HG03565 (cell line): ENCODE measurements at regions not wholly inside any gene's neighbourhood (a gene's known extent, or its start where the extent isn't known, plus 50 kb on each side); places are given as distances from the start of the nearest gene placed in this dataset.

Experiments
- ATAC-seq: cut with Tn5 transposase; IDR thresholded peaks from one replicate; pipeline ENCODE4 v1.9.1; 2021; ENCODE audit warnings: mild to moderate bottlenecking, moderate library complexity; ENCODE audit not compliant: unreplicated experiment

- no peak for ATAC-seq
These were observed 391.1 kb upstream of the MGMT start for GRCh38 chr10:129075927-129076326.

GRCh38 chr10:129078346-129078745 is 388.7 kb upstream of the MGMT start:
- no peak for ATAC-seq

GRCh38 chr10:129078746-129079145 is 388.3 kb upstream of the MGMT start:
- ATAC-seq = no peak

- no peak for ATAC-seq
These were observed 387.3 kb upstream of the MGMT start for GRCh38 chr10:129079705-129080104.

- ATAC-seq = no peak
These were observed 381.2 kb upstream of the MGMT start for GRCh38 chr10:129085811-129086210.

GRCh38 chr10:129089341-129089740 is 377.7 kb upstream of the MGMT start:
- no peak for ATAC-seq

GRCh38 chr10:129090165-129090564 is 376.9 kb upstream of the MGMT start:
- no peak for ATAC-seq

GRCh38 chr10:129090618-129091366 is 376.2 kb upstream of the MGMT start:
- no peak for ATAC-seq

- no peak for ATAC-seq
These were observed 373.4 kb upstream of the MGMT start for GRCh38 chr10:129093641-129094040.

GRCh38 chr10:129094233-129094632 is 372.8 kb upstream of the MGMT start:
- ATAC-seq = no peak

- ATAC-seq = no peak
These were observed 372.2 kb upstream of the MGMT start for GRCh38 chr10:129094861-129095260.

- no peak for ATAC-seq
These were observed 371.4 kb upstream of the MGMT start for GRCh38 chr10:129095680-129096064.

GRCh38 chr10:129096065-129096984 is 370.7 kb upstream of the MGMT start:
- ATAC-seq = no peak

GRCh38 chr10:129097776-129098330 is 369.2 kb upstream of the MGMT start:
- ATAC-seq = no peak

GRCh38 chr10:129098517-129098916 is 368.5 kb upstream of the MGMT start:
- ATAC-seq = no peak

GRCh38 chr10:129099486-129099885 is 367.6 kb upstream of the MGMT start:
- ATAC-seq = no peak

GRCh38 chr10:129099992-129100391 is 367.0 kb upstream of the MGMT start:
- ATAC-seq = no peak

- ATAC-seq = no peak
These were observed 365.6 kb upstream of the MGMT start for GRCh38 chr10:129101232-129101980.

- ATAC-seq = no peak
These were observed 363.9 kb upstream of the MGMT start for GRCh38 chr10:129102906-129103693.
